Natural killer cell (primary cell): ENCODE measurements at regions not wholly inside any gene's neighbourhood (a gene's known extent, or its start where the extent isn't known, plus 50 kb on each side); places are given as distances from the start of the nearest gene placed in this dataset.

ENCODE experiments used
- ATAC-seq, 3 donors: fragments of 150-1000 bp in 2 of 3; fragments of 200-7000 bp in 1 of 3; cut with Tn5 transposase; 1 replicate in 1 of 3; 2 replicates in 2 of 3; pipeline ENCODE4 v1.10.0; 2021; ENCODE audit warnings: mild to moderate bottlenecking in 2 of 3, moderate library complexity in 2 of 3
- DNase-seq, 2 donors: peaks; one replicate each; pipeline versions ENCODE4 v3.0.0 to v3.0.0-alpha.2; 2013 to 2021; ENCODE audit warnings: mixed read lengths in 1 of 2
- H3K27ac ChIP-seq: one replicate; pipeline ENCODE4 v1.5.1; 2013; ENCODE audit warnings: mild to moderate bottlenecking, low read length
- H3K27me3 ChIP-seq: one replicate; pipeline ENCODE4 v1.6.1; 2013; ENCODE audit warnings: low read length; ENCODE audit not compliant: control insufficient read depth, insufficient read depth
- H3K36me3 ChIP-seq: one replicate; pipeline ENCODE4 v1.6.1; 2013; ENCODE audit warnings: low read length; ENCODE audit not compliant: control insufficient read depth, insufficient read depth
- H3K4me1 ChIP-seq: one replicate; pipeline ENCODE4 v1.6.1; 2013; ENCODE audit warnings: low read length; ENCODE audit not compliant: control insufficient read depth, insufficient read depth
- H3K4me3 ChIP-seq: one replicate; pipeline ENCODE4 v1.5.1; 2013; ENCODE audit warnings: low read length
- H3K9me3 ChIP-seq: one replicate; pipeline ENCODE4 v1.6.1; 2013; ENCODE audit warnings: low read length; ENCODE audit not compliant: control insufficient read depth, insufficient read depth
- H3K27ac Mint-ChIP-seq, 2 donors: one replicate each; pipeline ENCODE4 v1.8.0; 2022; ENCODE audit warnings: mild to moderate bottlenecking in 2 of 2, mixed read lengths in 2 of 2, moderate library complexity in 1 of 2
- H3K27me3 Mint-ChIP-seq, 2 donors: one replicate each; pipeline ENCODE4 v1.8.0; 2022; ENCODE audit warnings: low read depth in 2 of 2, mixed read lengths in 2 of 2
- H3K36me3 Mint-ChIP-seq: one replicate; pipeline ENCODE4 v1.8.0; 2022; ENCODE audit warnings: mixed read lengths
- H3K4me1 Mint-ChIP-seq, 2 donors: one replicate each; pipeline ENCODE4 v1.8.0; 2022; ENCODE audit warnings: mixed read lengths in 2 of 2
- H3K4me3 Mint-ChIP-seq: one replicate; pipeline ENCODE4 v1.8.0; 2022; ENCODE audit warnings: mild to moderate bottlenecking, moderate library complexity, mixed read lengths
- H3K9me3 Mint-ChIP-seq, 2 donors: one replicate each; pipeline ENCODE4 v1.8.0; 2022; ENCODE audit warnings: mixed read lengths in 2 of 2
- WGBS: methylation state at CpG from one replicate; pipeline ENCODE4 v1.1.7; 2013; ENCODE audit warnings: missing lambda C conversion rate; ENCODE audit not compliant: insufficient coverage; 5-methylcytosine and 5-hydroxymethylcytosine counted together
- intact Hi-C: fragments of 100-400 bp; cut with micrococcal nuclease; formaldehyde crosslinking; loops from one replicate; pipeline ENCODE4 v1.14.2; 2022
- TF ChIP-seq, protein P1 (sequence below): fragments of 200-600 bp; IDR thresholded peaks from one replicate; pipeline ENCODE4 v1.8.0; 2022; ENCODE audit warnings: antibody characterized with exemption

DNA sequence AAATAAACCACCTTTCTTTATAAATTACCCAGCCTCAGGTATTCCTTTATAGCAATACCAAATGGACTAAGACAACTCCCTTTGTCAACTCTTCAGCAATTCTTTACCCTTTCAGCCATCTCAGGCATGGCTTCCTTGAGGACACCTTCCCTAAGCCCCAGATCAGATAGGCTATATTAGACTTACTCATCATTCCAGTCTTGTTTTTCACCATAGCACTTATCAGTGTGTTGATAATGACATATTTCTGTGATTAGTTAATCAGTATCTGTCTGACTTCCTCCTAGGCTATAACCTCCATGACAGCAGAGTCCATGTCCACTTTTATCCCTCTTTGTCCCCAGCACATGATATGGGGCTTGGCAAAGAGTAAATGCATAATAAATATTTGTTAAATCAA, 238.1 kb downstream of the ACTL7B start:
- Mint-ChIP-seq H3K4me3 (no peak overlapping the region), H3K9me3 (peaks cover 4 to 11% of the 10 kb centered on the region in 2 donors), H3K27me3 (no peaks in the 10 kb centered on the region), H3K27ac (no peak overlapping the region), H3K4me1 (no peaks in the 10 kb centered on the region), H3K36me3 (no peaks in the 10 kb centered on the region)
- Histone ChIP-seq H3K4me3 (no peak overlapping the region), H3K36me3 (no peaks in the 10 kb centered on the region), H3K9me3 (no peaks in the 10 kb centered on the region), H3K27me3 (no peaks in the 10 kb centered on the region), H3K4me1 (no peaks in the 10 kb centered on the region), H3K27ac (no peak overlapping the region)
- no peak for ATAC-seq
- no peak for DNase-seq
- TF ChIP-seq, protein P1, sequence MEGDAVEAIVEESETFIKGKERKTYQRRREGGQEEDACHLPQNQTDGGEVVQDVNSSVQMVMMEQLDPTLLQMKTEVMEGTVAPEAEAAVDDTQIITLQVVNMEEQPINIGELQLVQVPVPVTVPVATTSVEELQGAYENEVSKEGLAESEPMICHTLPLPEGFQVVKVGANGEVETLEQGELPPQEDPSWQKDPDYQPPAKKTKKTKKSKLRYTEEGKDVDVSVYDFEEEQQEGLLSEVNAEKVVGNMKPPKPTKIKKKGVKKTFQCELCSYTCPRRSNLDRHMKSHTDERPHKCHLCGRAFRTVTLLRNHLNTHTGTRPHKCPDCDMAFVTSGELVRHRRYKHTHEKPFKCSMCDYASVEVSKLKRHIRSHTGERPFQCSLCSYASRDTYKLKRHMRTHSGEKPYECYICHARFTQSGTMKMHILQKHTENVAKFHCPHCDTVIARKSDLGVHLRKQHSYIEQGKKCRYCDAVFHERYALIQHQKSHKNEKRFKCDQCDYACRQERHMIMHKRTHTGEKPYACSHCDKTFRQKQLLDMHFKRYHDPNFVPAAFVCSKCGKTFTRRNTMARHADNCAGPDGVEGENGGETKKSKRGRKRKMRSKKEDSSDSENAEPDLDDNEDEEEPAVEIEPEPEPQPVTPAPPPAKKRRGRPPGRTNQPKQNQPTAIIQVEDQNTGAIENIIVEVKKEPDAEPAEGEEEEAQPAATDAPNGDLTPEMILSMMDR = no peak
- intact Hi-C loops = loop anchor here (10.0 kb wide), 1 partner anchor 63 kb away; no protein-coding TSS in a partner anchor

DNA sequence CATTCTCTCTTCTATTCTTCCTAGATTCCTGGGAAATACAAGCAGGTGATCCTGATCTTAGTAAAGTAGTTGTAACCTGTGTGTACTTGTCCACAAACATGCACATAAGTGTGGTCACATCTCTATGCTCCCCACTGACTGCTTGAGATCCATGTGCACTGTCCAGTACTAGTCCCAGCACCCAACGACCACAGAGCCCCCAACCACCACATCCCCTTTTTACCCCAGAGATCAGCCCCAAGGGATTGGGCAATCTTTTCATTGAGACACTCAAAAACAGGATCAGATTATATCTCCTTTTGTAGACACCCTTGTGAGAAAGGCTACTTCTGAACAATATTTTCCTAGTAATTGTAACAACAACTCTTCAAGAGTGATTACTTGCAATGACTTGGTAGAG, 240.6 kb downstream of the ACTL7B start:
- no peak overlapping the region for H3K4me3 Mint-ChIP-seq
- no peaks in the 10 kb centered on the region for H3K27me3 ChIP-seq
- WGBS = 12% methylated on average over 1 of the region's 1 CpG
- H3K9me3 Mint-ChIP-seq = peaks cover 4 to 11% of the 10 kb centered on the region in 2 donors
- DNase-seq (no peak), ATAC-seq (no peak)
- TF ChIP-seq, protein P1 = no peak
- H3K4me1 Mint-ChIP-seq = no peaks in the 10 kb centered on the region
- H3K36me3 Mint-ChIP-seq = no peaks in the 10 kb centered on the region
- no peaks in the 10 kb centered on the region for H3K4me1 ChIP-seq
- intact Hi-C loops = loop anchor here (10.0 kb wide), 1 partner anchor 60 kb away; no protein-coding TSS in a partner anchor
- no peaks in the 10 kb centered on the region for H3K27me3 Mint-ChIP-seq
- H3K27ac ChIP-seq = no peak overlapping the region
- H3K36me3 ChIP-seq = no peaks in the 10 kb centered on the region
- H3K4me3 ChIP-seq = no peak overlapping the region
- H3K27ac Mint-ChIP-seq = no peak overlapping the region
- H3K9me3 ChIP-seq = no peaks in the 10 kb centered on the region

DNA sequence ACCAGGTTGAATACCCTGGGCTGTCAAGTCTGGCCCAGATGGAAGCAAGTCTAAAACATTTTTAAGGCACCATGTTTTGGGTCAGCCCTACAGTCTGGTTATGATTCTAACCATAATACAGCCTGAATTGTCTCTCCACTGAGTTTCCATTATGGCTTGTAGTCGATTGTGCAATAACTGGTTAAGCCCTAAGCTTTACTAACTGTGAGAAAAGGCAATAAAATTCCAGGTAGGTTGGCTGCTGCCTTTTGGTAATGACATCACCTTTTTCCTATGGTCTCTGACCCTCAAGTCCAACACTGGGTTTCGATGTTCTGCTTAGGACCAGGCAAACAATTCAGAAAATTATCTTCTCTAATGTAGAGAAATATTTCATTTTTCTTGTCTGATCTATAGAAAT, 243.3 kb downstream of the ACTL7B start:
- H3K4me3 ChIP-seq = no peak overlapping the region
- TF ChIP-seq, protein P1 = no peak
- Mint-ChIP-seq H3K36me3 (no peaks in the 10 kb centered on the region), H3K27ac (no peak overlapping the region), H3K4me3 (no peak overlapping the region), H3K27me3 (no peaks in the 10 kb centered on the region), H3K9me3 (peaks cover 2 to 11% of the 10 kb centered on the region in 2 donors), H3K4me1 (no peaks in the 10 kb centered on the region)
- H3K4me1 ChIP-seq = no peaks in the 10 kb centered on the region
- ATAC-seq (no peak), DNase-seq (no peak)
- intact Hi-C loops = loop anchor here (10.0 kb wide), 1 partner anchor 58 kb away; no protein-coding TSS in a partner anchor
- H3K9me3 ChIP-seq = no peaks in the 10 kb centered on the region
- WGBS = 77% methylated on average over 1 of the region's 2 CpGs
- H3K36me3 ChIP-seq = no peaks in the 10 kb centered on the region
- no peak overlapping the region for H3K27ac ChIP-seq
- H3K27me3 ChIP-seq = no peaks in the 10 kb centered on the region

DNA sequence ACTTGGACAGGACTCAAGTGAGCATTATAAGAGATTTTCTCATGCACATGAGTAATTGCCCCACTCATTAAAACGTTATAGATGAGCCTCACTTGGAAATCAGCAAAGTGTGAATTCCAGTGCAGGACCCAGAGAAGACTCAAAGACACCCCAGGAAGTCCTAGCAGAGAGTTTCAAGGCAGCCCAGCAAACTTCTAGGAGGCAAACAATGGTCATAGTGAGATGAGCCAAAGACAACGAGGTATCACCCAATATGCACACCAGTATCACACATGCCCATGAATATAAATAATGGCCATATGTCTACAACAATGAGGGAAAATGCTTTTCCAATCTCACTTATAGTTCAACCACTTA, 245.9 kb downstream of the ACTL7B start:
- Mint-ChIP-seq H3K4me3 (no peak overlapping the region), H3K27me3 (no peaks in the 10 kb centered on the region), H3K27ac (no peak overlapping the region), H3K4me1 (no peaks in the 10 kb centered on the region), H3K36me3 (no peaks in the 10 kb centered on the region), H3K9me3 (peaks cover 0 to 2% of the 10 kb centered on the region in 2 donors)
- no peak overlapping the region for H3K27ac ChIP-seq
- no peaks in the 10 kb centered on the region for H3K36me3 ChIP-seq
- WGBS = 45% methylated on average over 1 of the region's 2 CpGs
- ATAC-seq (no peak), DNase-seq (no peak)
- intact Hi-C loops = loop anchor here (10.0 kb wide), 1 partner anchor 55 kb away; no protein-coding TSS in a partner anchor
- H3K9me3 ChIP-seq = no peaks in the 10 kb centered on the region
- TF ChIP-seq, protein P1 = no peak
- no peaks in the 10 kb centered on the region for H3K27me3 ChIP-seq
- no peak overlapping the region for H3K4me3 ChIP-seq
- no peaks in the 10 kb centered on the region for H3K4me1 ChIP-seq
